Endothelial cell of umbilical vein (primary cell): ENCODE measurements at regions not wholly inside any gene's neighbourhood (a gene's known extent, or its start where the extent isn't known, plus 50 kb on each side); places are given as distances from the start of the nearest gene placed in this dataset.

Experiments
- CTCF ChIP-seq, 2 donors: IDR thresholded peaks; 1 replicate in 1 of 2; 2 replicates in 1 of 2; pipeline ENCODE4 v1.5.1; 2011; ENCODE audit warnings: low read length in 2 of 2, mild to moderate bottlenecking in 2 of 2, moderate library complexity in 2 of 2, control low read depth in 1 of 2, inconsistent platforms in 1 of 2, low read depth in 1 of 2; ENCODE audit not compliant: insufficient read depth in 1 of 2; ENCODE audit errors: extremely low read depth in 1 of 2
- EZH2 ChIP-seq: IDR thresholded peaks from 2 replicates; pipeline ENCODE4 v1.6.1; 2012; ENCODE audit warnings: borderline replicate concordance, low read depth, mild to moderate bottlenecking, moderate library complexity, low read length, inconsistent platforms; ENCODE audit not compliant: severe bottlenecking
- FOS ChIP-seq: IDR thresholded peaks from 2 replicates; pipeline ENCODE4 v1.6.1; 2011; ENCODE audit warnings: mild to moderate bottlenecking, low read length, moderate library complexity, borderline replicate concordance; ENCODE audit not compliant: insufficient read depth
- GATA2 ChIP-seq: IDR thresholded peaks from 2 replicates; pipeline ENCODE4 v1.7.0; 2011; ENCODE audit warnings: low read depth, mild to moderate bottlenecking, moderate library complexity, mixed read lengths, low read length; ENCODE audit not compliant: insufficient read length, insufficient read depth
- JUN ChIP-seq: IDR thresholded peaks from 2 replicates; pipeline ENCODE4 v1.6.1; 2011; ENCODE audit warnings: borderline replicate concordance, low read depth; ENCODE audit not compliant: insufficient read length, insufficient read depth
- MAX ChIP-seq: IDR thresholded peaks from 2 replicates; pipeline ENCODE4 v1.6.1; 2011; ENCODE audit not compliant: insufficient read depth, insufficient read length
- MYC ChIP-seq: IDR thresholded peaks from one replicate; pipeline ENCODE4 v1.6.1; 2011; ENCODE audit warnings: mild to moderate bottlenecking, low read depth, low read length
- POLR2A ChIP-seq: IDR thresholded peaks from 2 replicates; pipeline ENCODE4 v1.6.1; 2012; ENCODE audit warnings: low read depth, mild to moderate bottlenecking, control low read depth, low read length
- POLR2AphosphoS5 ChIP-seq: IDR thresholded peaks from 2 replicates; pipeline ENCODE4 v1.6.1; 2012; ENCODE audit warnings: low read depth, mild to moderate bottlenecking, control low read depth, low read length, moderate library complexity; ENCODE audit not compliant: insufficient read depth

GRCh38 chr4:11748164-11748872 lies 319.6 kb upstream of the HS3ST1 start:
- TF ChIP-seq CTCF (IDR thresholded peaks at IDR 0.05; ENCODE audit: extremely low read depth in 1 of 2, insufficient read depth in 1 of 2, low read depth in 1 of 2, low read length in 2 of 2) (no peak), JUN (peak; percentile 84), POLR2A (no peak), POLR2AphosphoS5 (peak; percentile 76), GATA2 (peak; percentile 48), MAX (no peak), EZH2 (no peak), MYC (no peak), FOS (peak; percentile 94)
